ENCODE measurements at regions not wholly inside any gene's neighbourhood (a gene's known extent, or its start where the extent isn't known, plus 50 kb on each side); places are given as distances from the start of the nearest gene placed in this dataset.

GRCh38 chr7:432933-433332, 86.7 kb downstream of the PDGFA start (continued):
- TF ChIP-seq ZBTB33 (IDR thresholded peaks at IDR 0.05) (no peak), CEBPB (IDR thresholded peaks at IDR 0.05; ENCODE audit: borderline replicate concordance in 1 of 2, low read depth in 2 of 2, low read length in 2 of 2) (no peak), RELA (IDR thresholded peaks at IDR 0.05; ENCODE audit: borderline replicate concordance, partially characterized antibody) (no peak), PRDM15 (CRISPR knock-in tag; IDR thresholded peaks at IDR 0.05) (no peak), ZBED1 (IDR thresholded peaks at IDR 0.05; ENCODE audit: borderline replicate concordance) (no peak)

- no peaks in the 10 kb centered on the region for H3K4me1 ChIP-seq (ENCODE audit: control insufficient read depth, insufficient read depth, low read length)
- in situ Hi-C loops (cut with MboI) (no loop called here), intact Hi-C loops (cut with micrococcal nuclease; ENCODE audit: unreplicated experiment) (no loop called here)
- WGBS (ENCODE audit: insufficient coverage, insufficient replicate concordance, low lambda C conversion rate, missing lambda C conversion rate), result 35% methylated on average over 13 of the region's 13 CpGs
- H3K36me3 ChIP-seq (ENCODE audit: control insufficient read depth in 2 of 2, insufficient read depth in 2 of 2, low read length in 1 of 2), result no peaks in the 10 kb centered on the region
- H4K20me1 ChIP-seq (ENCODE audit: control insufficient read depth, insufficient read depth), result no peaks in the 10 kb centered on the region
- no peaks in the 10 kb centered on the region; the same call in 2 of the 3 replicates for H3K9me3 ChIP-seq (replicated peaks; ENCODE audit: control insufficient read depth, insufficient read depth, low read length)
- H2AFZ ChIP-seq (ENCODE audit: control insufficient read depth, low read depth, low read length), result no peak overlapping the region
- H3K79me2 ChIP-seq (ENCODE audit: control insufficient read depth, insufficient read depth, low read length), result no peaks in the 10 kb centered on the region
- no peak for FAIRE-seq
- no peak overlapping the region for H3K4me2 ChIP-seq (ENCODE audit: control insufficient read depth, insufficient read depth)
- ChIA-PET CTCF (no interaction called here), POLR2A (no interaction called here), RAD21 (ENCODE audit: unreplicated experiment) (no interaction called here), SMC1A (ENCODE audit: uncharacterized antibody, unreplicated experiment) (no interaction called here)
- no TSS peak for BruUV-seq (replicated peaks)
- no peaks in the 10 kb centered on the region for H3K27me3 ChIP-seq (replicated peaks in 1 of 2; ENCODE audit: control insufficient read depth in 2 of 2, insufficient read depth in 2 of 2, low read length in 1 of 2)
- DNase-seq (ENCODE audit: low read depth, low spot score), result no peak
- ATAC-seq, result no peak
- H3K27ac ChIP-seq (ENCODE audit: control insufficient read depth, insufficient read depth), result no peak overlapping the region
- no peak overlapping the region for H3K4me3 ChIP-seq
- no peak overlapping the region for H3K9ac ChIP-seq (ENCODE audit: control insufficient read depth, insufficient read depth, low read length)
- TF ChIP-seq RCOR1 (conservative IDR thresholded peaks at IDR 0.05; ENCODE audit: low read depth, low read length) (no peak), FOXM1 (IDR thresholded peaks at IDR 0.05; ENCODE audit: low read depth, low read length) (no peak), POLR2AphosphoS5 (IDR thresholded peaks at IDR 0.05; ENCODE audit: low read length) (no peak), CREM (IDR thresholded peaks at IDR 0.05; ENCODE audit: low read depth) (no peak), RAD51 (IDR thresholded peaks at IDR 0.05) (no peak), CEBPZ (IDR thresholded peaks at IDR 0.05; ENCODE audit: low read depth, low read length) (no peak), RELA (IDR thresholded peaks at IDR 0.05; ENCODE audit: borderline replicate concordance, partially characterized antibody) (no peak), SMAD1 (IDR thresholded peaks at IDR 0.05; ENCODE audit: low read depth, partially characterized antibody) (no peak), ELK1 (IDR thresholded peaks at IDR 0.05; ENCODE audit: low read depth, low read length) (no peak), HDAC2 (IDR thresholded peaks at IDR 0.05) (no peak)
Observed at GRCh38 chr7:433558-433957, 86.1 kb downstream of the PDGFA start.

Measured in GM12878 (cell line).